ENCODE measurements at regions not wholly inside any gene's neighbourhood (a gene's known extent, or its start where the extent isn't known, plus 50 kb on each side); places are given as distances from the start of the nearest gene placed in this dataset.

- no peak for TF ChIP-seq CTCF (IDR thresholded peaks at IDR 0.05; ENCODE audit: low read depth, low read length)
- TF ChIP-seq POLR2A (IDR thresholded peaks at IDR 0.05; ENCODE audit: extremely low read depth, insufficient read length), result no peak
These were observed 82.3 kb upstream of the SLC24A3 start for GRCh38 chr20:19129976-19130612.

Measured in NB4 (cell line).